Neural cell (in vitro differentiated cells): ENCODE measurements at regions not wholly inside any gene's neighbourhood (a gene's known extent, or its start where the extent isn't known, plus 50 kb on each side); places are given as distances from the start of the nearest gene placed in this dataset.
"Not testable (repeated sequence)": the region's sequence is repeated elsewhere in the genome, so short reads cannot be mapped to it uniquely, and the experiment has no call there.

Source experiments
- H2AFZ ChIP-seq: fragments of 200-600, 300-800 bp; sonication (generic), shearing (Covaris generic); 2 replicates; pipeline ENCODE4 v1.6.0; 2014; ENCODE audit warnings: low read depth, mild to moderate bottlenecking, antibody characterized with exemption, low read length, moderate library complexity
- H3F3A ChIP-seq: fragments of 200-600 bp; shearing (Covaris generic); 2 replicates; pipeline ENCODE4 v1.6.1; 2016; ENCODE audit warnings: mild to moderate bottlenecking, moderate library complexity, mixed read lengths, antibody characterized with exemption, low read length; ENCODE audit not compliant: insufficient read depth, poor library complexity, severe bottlenecking
- H3K27ac ChIP-seq: fragments of 200-600, 300-800 bp; sonication (generic), shearing (Covaris generic); 2 replicates; pipeline ENCODE4 v1.5.1; 2014; ENCODE audit warnings: mild to moderate bottlenecking, low read length, moderate library complexity
- H3K27me3 ChIP-seq: fragments of 300-800, 200-600 bp; sonication (generic), shearing (Covaris generic); 2 replicates; pipeline ENCODE4 v1.6.0; 2014; ENCODE audit warnings: mild to moderate bottlenecking, low read depth, low read length, moderate library complexity; ENCODE audit not compliant: insufficient read depth
- H3K36me3 ChIP-seq: fragments of 300-800, 200-600 bp; sonication (generic), shearing (Covaris generic); 2 replicates; pipeline ENCODE4 v1.5.1; 2014; ENCODE audit warnings: mild to moderate bottlenecking, antibody characterized with exemption, low read length, moderate library complexity; ENCODE audit not compliant: insufficient read depth
- H3K4me2 ChIP-seq: fragments of 300-800, 200-600 bp; sonication (generic), shearing (Covaris generic); 2 replicates; pipeline ENCODE4 v1.6.0; 2014; ENCODE audit warnings: mild to moderate bottlenecking, low read length
- H3K4me3 ChIP-seq: fragments of 300-800, 200-600 bp; sonication (generic), shearing (Covaris generic); 2 replicates; pipeline ENCODE4 v1.5.1; 2014; ENCODE audit warnings: mild to moderate bottlenecking, low read length, moderate library complexity
- H3K79me2 ChIP-seq: fragments of 200-600 bp; shearing (Covaris generic); replicated peaks from 2 replicates; pipeline ENCODE4 v1.6.0; 2014; ENCODE audit warnings: mild to moderate bottlenecking, low read length, moderate library complexity; ENCODE audit not compliant: insufficient read depth
- H3K9ac ChIP-seq: fragments of 300-800, 200-600 bp; sonication (generic), shearing (Covaris generic); 2 replicates; pipeline ENCODE4 v1.6.1; 2016; ENCODE audit warnings: mild to moderate bottlenecking, low read length, mixed read lengths
- H3K9me2 ChIP-seq: fragments of 200-600 bp; shearing (Covaris generic); 2 replicates; pipeline ENCODE4 v1.6.1; 2016; ENCODE audit warnings: mild to moderate bottlenecking, low read length, mixed read lengths; ENCODE audit not compliant: insufficient read depth
- H3K9me3 ChIP-seq: fragments of 200-600, 300-800 bp; sonication (generic), shearing (Covaris generic); 2 replicates; pipeline ENCODE4 v1.6.1; 2016; ENCODE audit warnings: mild to moderate bottlenecking, mixed run types, low read length, moderate library complexity, mixed read lengths
- H4K20me1 ChIP-seq: fragments of 200-600 bp; shearing (Covaris generic); 2 replicates; pipeline ENCODE4 v1.6.1; 2016; ENCODE audit warnings: mild to moderate bottlenecking, mixed run types; ENCODE audit not compliant: insufficient read depth
- EP300 ChIP-seq: fragments of 450-650 bp; conservative IDR thresholded peaks from 2 replicates; pipeline ENCODE4 v1.6.1; 2014; ENCODE audit warnings: antibody characterized with exemption, mild to moderate bottlenecking, moderate library complexity; ENCODE audit not compliant: poor library complexity, severe bottlenecking
- EZH2 ChIP-seq: fragments of 200-600, 300-800 bp; shearing (Covaris generic), sonication (generic); IDR thresholded peaks from 2 replicates; pipeline ENCODE4 v1.6.1; 2014; ENCODE audit warnings: antibody characterized with exemption, low read length, borderline replicate concordance, mild to moderate bottlenecking; ENCODE audit not compliant: insufficient read depth, poor library complexity, severe bottlenecking
- MXI1 ChIP-seq: fragments of 450-650 bp; conservative IDR thresholded peaks from 2 replicates; pipeline ENCODE4 v1.6.1; 2014; ENCODE audit warnings: antibody characterized with exemption, mild to moderate bottlenecking; ENCODE audit not compliant: poor library complexity, severe bottlenecking
- POLR2AphosphoS5 ChIP-seq: IDR thresholded peaks from 2 replicates; pipeline ENCODE4 v1.6.1; 2012
- RAD21 ChIP-seq: fragments of 450-650 bp; conservative IDR thresholded peaks from 2 replicates; pipeline ENCODE4 v1.6.1; 2014; ENCODE audit warnings: antibody characterized with exemption, mild to moderate bottlenecking, moderate library complexity
- REST ChIP-seq: IDR thresholded peaks from 2 replicates; pipeline ENCODE4 v1.6.1; 2012; ENCODE audit warnings: borderline replicate concordance
- SMC3 ChIP-seq: fragments of 450-650 bp; conservative IDR thresholded peaks from 2 replicates; pipeline ENCODE4 v1.6.1; 2014; ENCODE audit warnings: antibody characterized with exemption, mild to moderate bottlenecking, moderate library complexity; ENCODE audit not compliant: poor library complexity
- TAF1 ChIP-seq: IDR thresholded peaks from 2 replicates; pipeline ENCODE4 v1.6.1; 2012; ENCODE audit warnings: low read depth
- TF ChIP-seq, protein P1 (sequence below): fragments of 450-650 bp; IDR thresholded peaks from 2 replicates; pipeline ENCODE4 v1.5.1; 2014; ENCODE audit warnings: antibody characterized with exemption, mild to moderate bottlenecking, moderate library complexity; ENCODE audit not compliant: poor library complexity, severe bottlenecking

- no peak overlapping the region for H3K4me2 ChIP-seq
- no peaks in the 10 kb centered on the region for H4K20me1 ChIP-seq
- no peak overlapping the region for H2AFZ ChIP-seq
- H3K9me3 ChIP-seq = no peaks in the 10 kb centered on the region
- H3K9ac ChIP-seq = no peak overlapping the region
- no peaks in the 10 kb centered on the region for H3K9me2 ChIP-seq
- no peaks in the 10 kb centered on the region for H3F3A ChIP-seq
- TF ChIP-seq TAF1 (no peak), POLR2AphosphoS5 (no peak), SMC3 (no peak), MXI1 (no peak), RAD21 (no peak), EP300 (no peak), EZH2 (no peak), REST (no peak)
- TF ChIP-seq, protein P1, sequence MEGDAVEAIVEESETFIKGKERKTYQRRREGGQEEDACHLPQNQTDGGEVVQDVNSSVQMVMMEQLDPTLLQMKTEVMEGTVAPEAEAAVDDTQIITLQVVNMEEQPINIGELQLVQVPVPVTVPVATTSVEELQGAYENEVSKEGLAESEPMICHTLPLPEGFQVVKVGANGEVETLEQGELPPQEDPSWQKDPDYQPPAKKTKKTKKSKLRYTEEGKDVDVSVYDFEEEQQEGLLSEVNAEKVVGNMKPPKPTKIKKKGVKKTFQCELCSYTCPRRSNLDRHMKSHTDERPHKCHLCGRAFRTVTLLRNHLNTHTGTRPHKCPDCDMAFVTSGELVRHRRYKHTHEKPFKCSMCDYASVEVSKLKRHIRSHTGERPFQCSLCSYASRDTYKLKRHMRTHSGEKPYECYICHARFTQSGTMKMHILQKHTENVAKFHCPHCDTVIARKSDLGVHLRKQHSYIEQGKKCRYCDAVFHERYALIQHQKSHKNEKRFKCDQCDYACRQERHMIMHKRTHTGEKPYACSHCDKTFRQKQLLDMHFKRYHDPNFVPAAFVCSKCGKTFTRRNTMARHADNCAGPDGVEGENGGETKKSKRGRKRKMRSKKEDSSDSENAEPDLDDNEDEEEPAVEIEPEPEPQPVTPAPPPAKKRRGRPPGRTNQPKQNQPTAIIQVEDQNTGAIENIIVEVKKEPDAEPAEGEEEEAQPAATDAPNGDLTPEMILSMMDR = no peak
- no peaks in the 10 kb centered on the region for H3K27me3 ChIP-seq
- H3K36me3 ChIP-seq = no peaks in the 10 kb centered on the region
- no peak overlapping the region for H3K27ac ChIP-seq
- H3K79me2 ChIP-seq = no peaks in the 10 kb centered on the region
- no peak overlapping the region for H3K4me3 ChIP-seq
Measured at GRCh38 chr6:84836366-84836765, 72.0 kb upstream of the TBX18 start.

DNA sequence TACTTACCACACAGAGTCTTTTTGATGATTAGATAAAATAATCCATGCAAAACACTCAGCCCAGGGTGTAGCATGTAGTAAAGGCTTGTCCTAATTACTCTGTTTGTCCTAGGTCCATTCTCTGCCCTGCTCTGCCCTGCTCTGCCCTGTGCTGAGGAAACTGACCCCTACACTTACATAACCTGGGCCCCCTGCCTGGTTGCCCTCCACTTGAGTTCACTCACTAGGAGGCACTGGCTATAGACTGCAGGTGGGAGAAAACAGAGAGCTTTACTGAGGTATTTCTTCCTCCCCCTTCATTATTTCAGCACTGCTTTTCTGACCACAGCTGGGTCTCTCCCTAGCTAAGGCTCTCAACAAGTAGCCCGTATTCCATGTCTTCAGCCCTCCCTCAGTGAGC is 70.9 kb upstream of the TBX18 start:
- Histone ChIP-seq H3K4me3 (no peak overlapping the region), H4K20me1 (no peaks in the 10 kb centered on the region), H3K27me3 (no peaks in the 10 kb centered on the region), H2AFZ (no peak overlapping the region), H3K4me2 (no peak overlapping the region), H3K9ac (no peak overlapping the region), H3K9me2 (no peaks in the 10 kb centered on the region), H3K9me3 (no peaks in the 10 kb centered on the region), H3K79me2 (no peaks in the 10 kb centered on the region), H3K27ac (no peak overlapping the region), H3K36me3 (no peaks in the 10 kb centered on the region), H3F3A (no peaks in the 10 kb centered on the region)
- no peak for TF ChIP-seq POLR2AphosphoS5
- no peak for TF ChIP-seq EZH2
- TF ChIP-seq TAF1 = no peak
- TF ChIP-seq SMC3 = no peak
- TF ChIP-seq EP300 = no peak
- TF ChIP-seq REST = no peak
- TF ChIP-seq RAD21 = no peak
- TF ChIP-seq MXI1 = no peak
- TF ChIP-seq, protein P1 = no peak

DNA sequence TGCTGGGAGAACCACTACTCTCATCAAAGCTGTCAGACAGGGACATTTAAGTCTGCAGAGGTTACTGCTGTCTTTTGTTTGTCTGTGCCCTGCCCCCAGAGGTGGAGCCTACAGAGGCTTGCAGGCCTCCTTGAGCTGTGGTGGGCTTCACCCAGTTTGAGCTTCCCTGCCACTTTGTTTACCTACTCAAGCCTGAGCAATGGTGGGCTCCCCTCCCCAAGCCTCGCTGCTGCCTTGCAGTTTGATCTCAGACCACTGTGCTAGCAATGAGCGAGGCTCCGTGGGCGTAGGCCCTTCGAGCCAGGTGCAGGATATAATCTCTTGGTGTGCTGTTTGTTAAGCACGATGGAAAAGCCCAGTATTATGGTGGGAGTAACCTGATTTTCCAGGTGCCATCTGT is 67.5 kb upstream of the TBX18 start:
- not testable (repeated sequence) for H3K4me3 ChIP-seq, H3K27me3 ChIP-seq, H4K20me1 ChIP-seq

More for the DNA sequence above, 67.5 kb upstream of the TBX18 start:
- not testable (repeated sequence) for H3F3A ChIP-seq, H2AFZ ChIP-seq, H3K4me2 ChIP-seq, H3K27ac ChIP-seq, H3K79me2 ChIP-seq, H3K36me3 ChIP-seq, H3K9me2 ChIP-seq, H3K9ac ChIP-seq, H3K9me3 ChIP-seq
